Neuron (in vitro differentiated cells): ENCODE measurements at regions not wholly inside any gene's neighbourhood (a gene's known extent, or its start where the extent isn't known, plus 50 kb on each side); places are given as distances from the start of the nearest gene placed in this dataset.

Experiments used
- H2AFZ ChIP-seq: one replicate; pipeline ENCODE4 v1.6.1; 2013; ENCODE audit warnings: low read depth, mild to moderate bottlenecking, inconsistent platforms, low read length, moderate library complexity
- H3K27me3 ChIP-seq: one replicate; pipeline ENCODE4 v1.6.1; 2013; ENCODE audit warnings: low read length; ENCODE audit not compliant: insufficient read depth
- H3K36me3 ChIP-seq: one replicate; pipeline ENCODE4 v1.6.1; 2013; ENCODE audit warnings: low read length; ENCODE audit not compliant: insufficient read depth
- H3K4me1 ChIP-seq: one replicate; pipeline ENCODE4 v1.6.1; 2013; ENCODE audit warnings: low read length; ENCODE audit not compliant: insufficient read depth
- H3K4me3 ChIP-seq: 2 replicates; pipeline ENCODE4 v1.5.1; 2013; ENCODE audit warnings: mild to moderate bottlenecking, low read length, moderate library complexity
- H3K9me3 ChIP-seq: one replicate; pipeline ENCODE4 v1.6.1; 2013; ENCODE audit warnings: low read length

DNA sequence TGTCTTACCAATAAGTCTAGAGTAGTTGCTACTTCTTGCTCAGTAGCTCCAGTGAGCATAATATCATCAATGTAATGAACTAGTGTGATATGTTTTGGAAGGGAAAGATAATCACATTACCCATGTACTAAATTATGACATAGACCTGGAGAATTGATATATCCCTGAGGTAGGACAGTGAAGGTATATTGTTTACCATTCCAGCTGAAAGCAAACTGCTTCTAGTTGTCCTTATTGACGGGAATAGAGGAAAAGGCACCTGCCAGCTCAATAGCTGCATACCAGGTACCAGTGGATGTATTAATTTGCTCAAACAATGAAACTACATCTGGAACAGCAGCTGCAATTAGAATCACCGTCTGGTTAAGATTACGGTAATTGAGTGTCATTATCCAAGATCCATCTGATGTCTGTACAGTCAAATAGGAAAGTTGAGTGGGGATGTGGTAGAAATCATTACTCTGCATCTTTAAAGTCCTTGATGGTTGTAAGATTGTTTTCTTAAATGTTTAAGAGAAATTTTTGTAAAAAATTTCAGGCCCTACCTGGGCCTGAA lies 100.0 kb upstream of the ARHGAP5 start:
- no peak overlapping the region for H3K4me3 ChIP-seq
- no peaks in the 10 kb centered on the region for H3K27me3 ChIP-seq
- no peaks in the 10 kb centered on the region for H3K36me3 ChIP-seq

DNA sequence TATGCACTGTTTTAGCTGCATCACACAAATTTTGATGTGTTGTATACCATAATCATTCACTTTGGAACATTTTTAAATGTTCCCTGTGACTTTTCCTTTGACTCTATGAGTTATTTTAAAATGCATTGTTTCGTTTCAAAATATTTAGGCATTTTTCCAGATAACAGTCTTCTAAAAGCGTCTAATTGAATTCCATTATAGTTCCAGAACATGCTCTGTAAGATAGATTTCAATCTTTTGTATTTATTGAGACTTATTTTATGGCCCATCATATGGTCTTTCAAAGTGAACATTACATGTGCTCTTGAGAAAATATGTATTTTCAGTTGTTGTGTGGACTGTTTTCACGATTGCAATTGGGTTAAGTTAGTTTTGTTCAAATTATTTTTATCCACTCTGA lies 98.7 kb upstream of the ARHGAP5 start:
- Histone ChIP-seq H3K4me3 (no peak overlapping the region), H3K27me3 (no peaks in the 10 kb centered on the region), H3K36me3 (no peaks in the 10 kb centered on the region), H2AFZ (no peak overlapping the region), H3K9me3 (peaks cover 8% of the 10 kb centered on the region), H3K4me1 (no peaks in the 10 kb centered on the region)

More for the DNA sequence above, 100.0 kb upstream of the ARHGAP5 start:
- Histone ChIP-seq H3K9me3 (peaks cover 9% of the 10 kb centered on the region), H2AFZ (no peak overlapping the region), H3K4me1 (no peaks in the 10 kb centered on the region)

DNA sequence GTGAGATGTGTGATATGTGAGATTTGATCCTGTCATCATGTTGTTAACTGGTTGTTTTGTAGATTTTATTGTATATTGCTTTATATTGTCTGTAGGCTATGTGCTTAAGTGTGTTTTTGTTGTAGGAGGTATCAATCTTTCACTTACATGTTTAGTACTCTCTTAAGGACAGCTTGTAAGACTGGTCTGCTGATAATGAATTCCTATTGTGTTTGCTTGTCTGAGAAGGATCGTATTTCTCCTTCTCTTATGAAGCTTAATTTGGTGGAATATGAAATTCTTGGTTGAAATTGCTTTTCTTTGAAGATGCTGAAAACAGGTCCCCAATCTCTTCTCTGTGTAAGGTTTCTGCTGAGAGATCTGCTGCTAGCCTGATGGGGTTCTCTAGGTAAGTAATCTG lies 94.5 kb upstream of the ARHGAP5 start:
- peaks cover 2% of the 10 kb centered on the region for H3K9me3 ChIP-seq
- H3K27me3 ChIP-seq = no peaks in the 10 kb centered on the region
- no peak overlapping the region for H2AFZ ChIP-seq
- H3K4me3 ChIP-seq = no peak overlapping the region
- H3K4me1 ChIP-seq = no peaks in the 10 kb centered on the region
- H3K36me3 ChIP-seq = no peaks in the 10 kb centered on the region

DNA sequence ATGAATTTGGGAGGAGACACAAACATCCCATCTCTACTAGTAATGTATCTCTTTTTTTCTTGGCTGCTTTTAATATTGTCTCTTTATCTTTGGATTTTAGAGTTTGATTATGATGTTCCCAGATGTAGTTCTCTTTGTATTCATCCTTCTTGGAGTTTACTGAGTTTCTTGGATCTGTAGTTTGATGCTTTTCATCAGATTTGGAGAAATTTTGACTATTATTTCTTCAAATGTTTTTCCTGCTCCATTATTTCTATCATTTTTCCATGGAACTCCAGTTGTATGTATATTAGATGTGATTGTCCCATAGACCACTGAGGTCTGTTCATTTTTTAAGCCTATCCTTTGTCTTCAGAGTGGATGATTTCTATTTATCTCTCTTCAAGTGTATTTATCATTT lies 90.7 kb upstream of the ARHGAP5 start:
- Histone ChIP-seq H3K4me1 (peaks cover 7% of the 10 kb centered on the region), H3K4me3 (no peak overlapping the region), H3K9me3 (peaks cover 2% of the 10 kb centered on the region), H3K27me3 (no peaks in the 10 kb centered on the region), H2AFZ (no peak overlapping the region), H3K36me3 (no peaks in the 10 kb centered on the region)

- Histone ChIP-seq H3K27me3 (no peaks in the 10 kb centered on the region), H3K4me1 (peaks cover 15% of the 10 kb centered on the region), H3K9me3 (peaks cover 2% of the 10 kb centered on the region), H3K4me3 (no peak overlapping the region), H3K36me3 (no peaks in the 10 kb centered on the region), H2AFZ (no peak overlapping the region)
These were observed 89.4 kb upstream of the ARHGAP5 start for GRCh38 chr14:31987721-31988120.

DNA sequence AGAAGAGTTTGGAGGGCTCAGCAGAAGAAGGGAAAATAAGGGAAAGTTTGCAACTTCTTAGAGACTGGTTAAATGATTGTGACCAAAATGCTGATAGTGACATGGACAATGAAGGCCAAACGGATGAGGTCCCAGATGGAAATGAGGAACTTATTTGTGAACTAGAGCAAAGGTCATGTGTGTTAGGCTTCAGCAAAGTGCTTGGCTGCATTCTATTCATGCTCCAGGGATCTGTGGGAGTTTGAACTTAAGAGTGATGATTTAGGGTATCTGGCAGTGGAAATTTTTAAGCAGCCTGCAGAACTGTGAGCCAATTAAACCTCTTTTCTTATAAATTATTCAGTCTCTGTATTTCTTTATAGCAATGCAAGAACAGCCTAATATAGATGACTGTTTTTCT lies 88.9 kb upstream of the ARHGAP5 start:
- Histone ChIP-seq H3K4me1 (peaks cover 15% of the 10 kb centered on the region), H3K27me3 (no peaks in the 10 kb centered on the region), H2AFZ (no peak overlapping the region), H3K36me3 (no peaks in the 10 kb centered on the region), H3K4me3 (no peak overlapping the region), H3K9me3 (peaks cover 2% of the 10 kb centered on the region)

DNA sequence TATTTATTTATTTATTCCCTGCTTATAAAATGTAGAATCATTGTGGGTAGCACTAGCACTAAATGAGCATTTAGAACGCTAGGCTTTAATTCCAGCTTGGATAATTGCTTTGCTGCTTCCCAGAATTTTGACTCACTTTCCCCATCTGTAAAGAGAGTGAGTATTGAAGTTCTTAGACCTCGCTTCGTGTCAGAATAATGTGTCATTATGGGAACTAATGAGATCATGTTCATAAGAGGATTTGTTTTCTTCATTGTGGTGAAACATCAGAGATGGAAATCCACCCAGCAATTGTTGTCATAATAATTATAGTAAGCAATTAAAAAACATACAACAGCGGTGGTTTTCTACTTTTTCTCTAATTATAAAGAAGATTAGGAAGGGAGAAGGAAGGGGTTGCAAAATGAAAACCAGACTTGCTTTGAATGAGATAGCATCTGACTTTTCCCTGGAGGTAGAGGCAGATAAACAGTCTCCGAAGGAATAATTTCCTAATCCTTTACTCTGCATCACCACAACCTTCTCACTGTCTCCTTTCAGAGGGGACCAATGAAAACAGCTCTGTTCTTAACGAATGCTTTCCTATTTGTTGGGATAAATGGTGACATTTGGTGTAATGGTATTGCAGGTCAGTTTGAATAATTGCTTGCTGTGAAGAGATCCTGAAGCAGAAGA lies 86.8 kb upstream of the ARHGAP5 start:
- Histone ChIP-seq H3K4me3 (no peak overlapping the region), H3K9me3 (no peaks in the 10 kb centered on the region), H3K27me3 (no peaks in the 10 kb centered on the region)

GRCh38 chr14:31990926-31991572 lies 86.1 kb upstream of the ARHGAP5 start:
- H2AFZ ChIP-seq = no peak overlapping the region
- no peak overlapping the region for H3K4me3 ChIP-seq
- H3K36me3 ChIP-seq = no peaks in the 10 kb centered on the region
- peaks cover 15% of the 10 kb centered on the region for H3K4me1 ChIP-seq
- H3K9me3 ChIP-seq = no peaks in the 10 kb centered on the region
- no peaks in the 10 kb centered on the region for H3K27me3 ChIP-seq

More for the DNA sequence above, 86.8 kb upstream of the ARHGAP5 start:
- Histone ChIP-seq H3K36me3 (no peaks in the 10 kb centered on the region), H2AFZ (no peak overlapping the region), H3K4me1 (peaks cover 15% of the 10 kb centered on the region)

DNA sequence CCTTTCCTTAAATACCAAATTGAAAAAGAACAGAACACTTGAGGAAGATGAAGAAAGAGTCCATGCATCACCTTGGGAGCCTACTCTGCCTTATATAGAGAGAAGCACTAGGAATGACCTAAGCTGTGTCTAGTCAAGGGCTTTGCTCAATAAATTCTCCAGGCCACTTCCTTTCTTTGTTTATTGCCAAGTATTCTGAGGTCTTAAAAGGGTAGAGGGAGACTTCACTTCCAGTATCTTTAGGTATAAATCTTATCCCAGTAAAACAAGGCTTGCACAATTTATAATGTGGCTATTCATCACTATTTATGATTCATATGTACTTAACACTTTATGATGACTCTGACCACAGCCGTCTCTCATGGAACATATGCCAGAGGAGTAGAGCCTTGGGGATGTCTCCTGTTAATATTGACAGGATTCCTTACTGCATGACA lies 85.1 kb upstream of the ARHGAP5 start:
- Histone ChIP-seq H3K36me3 (no peaks in the 10 kb centered on the region), H3K4me3 (no peak overlapping the region), H2AFZ (no peak overlapping the region), H3K4me1 (peaks cover 15% of the 10 kb centered on the region), H3K27me3 (no peaks in the 10 kb centered on the region), H3K9me3 (no peaks in the 10 kb centered on the region)

DNA sequence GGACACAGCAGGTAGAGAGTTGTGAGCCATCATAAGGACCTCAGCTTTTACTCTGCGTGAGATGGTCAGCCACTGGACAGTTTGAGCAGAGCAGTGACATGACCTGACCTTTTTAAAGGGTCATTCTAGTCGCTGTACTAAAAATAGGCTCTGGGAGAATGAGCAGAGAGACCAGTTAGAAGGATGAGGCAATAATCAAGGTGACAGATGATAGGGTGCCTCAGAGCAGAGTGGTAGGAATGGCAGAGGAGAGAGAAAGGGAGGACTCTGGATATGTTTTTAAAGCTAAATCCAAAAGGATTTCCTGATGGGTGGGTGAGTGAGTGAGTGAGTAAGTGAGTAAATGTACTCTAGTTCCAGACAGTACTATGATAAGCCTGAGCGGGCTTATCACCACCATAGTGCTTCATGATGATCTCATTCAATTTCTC lies 83.6 kb upstream of the ARHGAP5 start:
- H2AFZ ChIP-seq = no peak overlapping the region
- H3K4me3 ChIP-seq = no peak overlapping the region
- no peaks in the 10 kb centered on the region for H3K27me3 ChIP-seq
- no peaks in the 10 kb centered on the region for H3K9me3 ChIP-seq
- no peaks in the 10 kb centered on the region for H3K36me3 ChIP-seq
- H3K4me1 ChIP-seq = peaks cover 15% of the 10 kb centered on the region

- Histone ChIP-seq H3K4me3 (no peak overlapping the region), H3K9me3 (no peaks in the 10 kb centered on the region), H3K27me3 (no peaks in the 10 kb centered on the region), H2AFZ (no peak overlapping the region), H3K36me3 (no peaks in the 10 kb centered on the region), H3K4me1 (peaks cover 15% of the 10 kb centered on the region)
These were observed 82.6 kb upstream of the ARHGAP5 start for GRCh38 chr14:31994391-31995033.

GRCh38 chr14:32003585-32003984 lies 73.5 kb upstream of the ARHGAP5 start:
- Histone ChIP-seq H3K4me1 (no peaks in the 10 kb centered on the region), H3K36me3 (no peaks in the 10 kb centered on the region)

GRCh38 chr14:32004300-32004699 lies 72.8 kb upstream of the ARHGAP5 start:
- H3K36me3 ChIP-seq = no peaks in the 10 kb centered on the region
- H3K4me1 ChIP-seq = no peaks in the 10 kb centered on the region
- no peak overlapping the region for H3K4me3 ChIP-seq
- no peak overlapping the region for H2AFZ ChIP-seq
- H3K27me3 ChIP-seq = no peaks in the 10 kb centered on the region
- H3K9me3 ChIP-seq = no peaks in the 10 kb centered on the region

More at GRCh38 chr14:32003585-32003984, 73.5 kb upstream of the ARHGAP5 start:
- no peak overlapping the region for H2AFZ ChIP-seq
- H3K4me3 ChIP-seq = no peak overlapping the region
- no peaks in the 10 kb centered on the region for H3K27me3 ChIP-seq
- H3K9me3 ChIP-seq = no peaks in the 10 kb centered on the region
